SW480 (cell line): ENCODE measurements at regions not wholly inside any gene's neighbourhood (a gene's known extent, or its start where the extent isn't known, plus 50 kb on each side); places are given as distances from the start of the nearest gene placed in this dataset.
A peak's percentile ranks its signal among the peaks of the same experiment; 100 is the strongest.
"Not testable (repeated sequence)": the region's sequence is repeated elsewhere in the genome, so short reads cannot be mapped to it uniquely, and the experiment has no call there.

Experiments used
- DNase-seq: peaks from one replicate; pipeline ENCODE4 v3.0.0-alpha.2; 2016; ENCODE audit warnings: low spot score

GRCh38 chr5:36478646-36479317 lies 127.6 kb upstream of the SLC1A3 start:
- DNase-seq, result no peak

DNA sequence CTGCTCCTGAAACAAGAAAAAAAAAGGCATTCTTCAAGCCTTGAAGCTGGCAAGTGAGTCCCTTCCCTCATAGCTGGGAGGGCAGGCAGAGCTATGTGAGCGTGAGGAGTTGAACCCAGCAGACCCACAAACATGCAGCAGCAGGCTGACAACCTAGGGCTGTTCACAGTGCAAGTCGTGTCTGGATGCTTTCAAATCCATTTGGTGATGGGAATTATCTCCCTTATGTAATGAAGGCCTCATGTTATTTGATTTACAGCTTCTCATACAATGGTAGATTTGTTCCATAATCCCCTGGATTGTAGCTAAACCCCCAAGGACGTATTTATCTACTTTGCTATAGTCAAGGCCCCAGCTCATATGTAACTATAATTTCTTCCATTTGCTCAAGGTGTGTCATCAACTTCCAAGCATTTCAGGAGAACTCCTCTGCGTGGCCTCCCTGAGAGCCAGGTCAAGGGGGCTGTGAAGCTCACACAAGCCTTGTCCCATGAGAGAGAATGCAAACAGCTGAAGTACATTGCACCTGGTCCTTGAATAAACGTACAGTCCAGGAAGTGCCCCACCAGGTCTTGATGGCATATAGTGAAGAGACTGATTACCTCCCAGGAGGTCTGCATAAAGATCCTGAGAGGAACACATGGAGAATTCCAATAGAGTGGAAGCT lies 124.8 kb upstream of the SLC1A3 start:
- no peak for DNase-seq

- DNase-seq, result no peak
Observed at GRCh38 chr5:36482812-36483211, 123.6 kb upstream of the SLC1A3 start.

DNA sequence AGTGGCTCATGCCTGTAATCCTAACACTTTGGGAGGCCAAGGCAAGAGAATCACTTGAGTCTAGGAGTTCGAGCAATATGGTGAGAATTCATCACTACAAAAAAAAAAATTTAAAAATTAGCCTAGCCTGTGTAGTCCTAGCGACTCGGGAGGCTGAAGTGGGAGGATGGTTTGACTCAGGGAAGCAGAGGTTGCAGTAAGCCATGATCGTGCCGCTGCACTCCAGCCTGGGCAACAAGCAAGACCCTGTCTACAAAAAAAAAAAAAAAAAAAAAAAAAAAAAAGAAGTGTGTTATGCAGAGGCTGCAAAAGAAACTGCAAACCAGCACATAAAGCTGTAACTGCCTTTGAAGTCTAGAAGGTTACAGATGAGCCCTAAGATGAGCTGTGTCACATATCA lies 116.9 kb upstream of the SLC1A3 start:
- no peak for DNase-seq

DNA sequence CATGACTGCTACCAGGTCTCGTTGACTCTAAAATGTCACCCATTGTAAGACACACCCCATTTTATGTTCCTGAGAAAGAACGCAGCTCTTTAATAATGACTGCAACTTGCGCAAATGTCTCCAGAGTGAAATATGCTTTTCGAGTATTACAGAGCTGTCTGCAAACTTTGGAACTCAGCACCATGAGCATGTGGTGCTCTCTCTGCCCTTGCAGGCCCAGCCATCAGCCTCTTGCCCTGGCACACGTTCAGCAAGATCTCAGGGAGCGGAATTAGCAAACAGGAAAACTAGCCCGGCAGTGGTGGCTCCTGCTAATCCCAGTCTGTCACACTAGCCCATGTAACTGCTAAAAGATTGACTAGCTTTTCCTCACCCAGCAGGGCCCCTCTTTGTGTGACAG lies 114.5 kb upstream of the SLC1A3 start:
- DNase-seq, result no peak

DNA sequence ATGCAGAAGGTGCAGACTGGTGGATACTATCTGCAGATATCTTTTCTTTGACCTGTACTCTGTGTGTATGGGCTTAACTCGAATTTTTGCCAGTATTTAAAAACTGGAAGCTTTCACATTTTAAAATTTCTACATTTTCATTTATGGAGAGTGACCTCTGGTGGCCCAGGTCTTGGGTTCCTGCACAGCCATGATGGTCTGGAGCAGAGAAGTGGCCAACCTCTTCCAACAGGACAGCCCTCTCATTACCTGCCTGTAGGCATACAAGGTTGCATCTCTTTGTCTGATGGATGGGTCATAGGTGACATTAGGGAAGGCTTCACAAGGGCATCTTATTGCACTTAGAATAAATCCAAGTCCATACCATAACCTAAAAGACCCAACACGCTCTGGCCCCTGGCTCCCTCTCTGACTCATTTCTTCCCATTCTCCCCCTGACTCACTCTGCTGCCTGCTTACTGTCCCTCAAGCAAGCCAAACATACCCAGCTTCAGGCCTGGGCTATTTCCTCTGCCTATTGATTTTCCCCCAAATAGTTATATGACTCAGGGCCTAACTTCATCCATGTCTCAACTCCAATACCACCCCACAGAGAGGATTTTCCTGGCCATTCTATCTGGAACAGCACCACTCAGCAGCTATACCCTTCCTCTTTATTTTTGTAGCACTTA lies 113.3 kb upstream of the SLC1A3 start:
- no peak for DNase-seq

DNA sequence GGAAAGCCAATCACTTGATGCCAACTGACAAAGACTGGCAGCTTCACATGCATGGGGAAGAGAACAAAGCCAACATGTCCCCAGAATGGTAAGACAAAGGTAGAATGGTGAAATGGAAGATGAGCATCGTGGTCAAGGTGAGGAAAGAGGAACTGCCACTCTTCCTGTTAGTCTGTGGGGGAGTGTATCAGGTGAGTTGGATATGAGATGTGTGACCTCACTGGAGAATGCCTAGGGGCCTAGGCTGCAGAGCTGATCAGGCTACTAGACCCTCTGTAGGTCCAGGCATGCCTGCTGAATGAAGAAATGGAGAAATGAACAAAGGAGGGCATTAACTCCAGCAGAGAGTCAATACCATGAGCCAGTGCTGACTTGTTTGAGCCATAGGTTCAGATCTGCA lies 112.4 kb upstream of the SLC1A3 start:
- DNase-seq, result no peak

- peak; percentile 14 for DNase-seq
Observed at GRCh38 chr5:36494841-36495601, 111.4 kb upstream of the SLC1A3 start.

- no peak for DNase-seq
Observed at GRCh38 chr5:36495611-36496010, 110.8 kb upstream of the SLC1A3 start.

DNA sequence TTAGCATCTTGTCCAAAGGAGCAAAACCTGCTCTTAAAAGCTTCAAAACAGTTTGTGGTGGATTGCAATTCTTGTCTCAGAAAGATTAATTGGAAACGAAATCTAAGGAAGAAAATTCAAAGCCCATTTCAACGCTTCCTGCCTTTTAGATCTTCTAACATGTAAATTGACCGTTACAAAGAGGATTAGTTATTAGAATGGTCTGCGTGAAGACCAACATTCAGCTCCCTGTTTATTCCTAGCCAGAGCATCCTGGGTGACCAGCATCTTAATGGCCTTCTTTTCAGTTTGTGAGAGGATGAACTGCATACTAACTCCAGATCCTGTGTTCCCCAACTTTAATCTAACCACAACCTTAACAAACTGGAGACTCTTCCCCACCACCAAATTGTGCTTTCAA lies 109.9 kb upstream of the SLC1A3 start:
- no peak for DNase-seq

- peak; percentile 73 for DNase-seq
Observed at GRCh38 chr5:36502608-36503007, 103.8 kb upstream of the SLC1A3 start.

DNA sequence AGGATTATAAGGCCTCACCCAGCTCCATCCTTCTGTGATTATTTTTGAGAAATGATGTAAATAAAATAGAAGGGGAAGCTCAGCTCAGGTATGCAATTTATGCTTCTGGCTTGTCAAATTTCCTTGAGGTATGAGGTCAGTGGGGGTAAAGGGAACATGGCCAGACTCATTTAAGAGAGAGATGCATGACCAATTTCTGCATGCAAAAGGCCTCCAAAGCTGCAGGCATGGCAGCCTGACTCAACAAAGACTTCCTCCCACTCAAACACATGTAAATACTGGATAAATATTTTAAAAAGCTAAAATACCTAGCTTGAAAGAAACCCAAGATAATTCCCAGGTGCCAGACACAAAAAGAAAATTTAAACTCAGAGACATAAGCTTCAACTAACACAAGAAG lies 101.4 kb upstream of the SLC1A3 start:
- no peak for DNase-seq

GRCh38 chr5:36507332-36507952 lies 99.0 kb upstream of the SLC1A3 start:
- peak; percentile 52 for DNase-seq

DNA sequence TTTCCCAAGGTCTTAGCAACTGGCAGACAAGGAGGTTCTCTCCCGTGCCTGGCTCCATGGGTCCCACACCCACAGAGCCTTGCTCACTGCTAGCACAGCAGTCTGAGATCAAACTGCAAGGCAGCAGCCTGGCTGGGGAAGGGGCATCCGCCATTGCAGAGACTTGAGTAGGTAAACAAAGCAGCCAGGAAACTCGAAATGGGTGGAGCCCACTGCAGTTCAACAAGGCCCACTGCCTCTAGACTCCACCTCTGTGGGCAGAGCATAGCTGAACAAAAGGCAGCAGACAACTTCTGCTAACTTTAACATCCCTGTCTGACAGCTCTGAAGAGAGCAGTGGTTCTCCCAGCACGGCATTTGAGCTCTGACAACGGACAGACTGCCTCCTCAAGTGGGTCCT lies 98.1 kb upstream of the SLC1A3 start:
- DNase-seq, result not testable (repeated sequence)

- DNase-seq, result not testable (repeated sequence)
Observed at GRCh38 chr5:36513647-36514046, 92.8 kb upstream of the SLC1A3 start.

DNA sequence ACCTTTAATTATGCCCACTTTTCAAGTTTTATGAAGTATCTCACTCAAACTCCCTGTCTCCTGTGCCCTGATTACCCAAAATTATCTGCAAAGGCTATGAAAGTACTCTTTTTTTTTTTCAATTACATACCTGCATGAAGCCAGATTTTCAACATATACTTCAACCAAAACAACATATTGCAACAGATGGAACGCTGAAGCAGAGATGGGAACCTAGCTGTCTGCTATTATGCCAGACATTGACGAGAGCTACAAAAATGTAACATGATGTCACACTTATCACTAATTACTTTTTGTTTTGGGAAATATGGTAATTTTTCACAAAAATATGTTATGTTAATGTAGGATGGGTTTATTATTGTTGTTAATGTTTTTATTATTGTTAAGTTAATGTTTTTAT lies 86.5 kb upstream of the SLC1A3 start:
- DNase-seq, result no peak

DNA sequence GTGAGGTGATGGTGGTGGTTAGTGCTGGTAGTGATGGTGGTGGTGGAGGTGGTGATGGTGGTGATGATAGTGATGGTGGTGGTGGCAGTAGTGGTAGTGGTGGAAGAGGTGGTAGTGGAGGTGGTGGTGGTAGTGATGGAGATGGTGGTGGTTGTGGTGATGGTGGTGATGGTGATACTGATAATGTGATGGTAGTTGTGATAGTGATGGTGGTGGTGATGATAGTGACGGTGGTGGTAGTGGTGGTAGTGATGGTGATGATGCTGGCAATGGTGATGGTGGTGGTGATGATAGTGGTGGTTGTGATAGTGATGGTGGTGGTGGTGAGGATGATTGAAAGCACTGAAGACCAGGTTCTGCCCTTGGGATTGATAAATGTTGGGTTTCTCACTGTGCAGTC lies 85.2 kb upstream of the SLC1A3 start:
- DNase-seq, result no peak

DNA sequence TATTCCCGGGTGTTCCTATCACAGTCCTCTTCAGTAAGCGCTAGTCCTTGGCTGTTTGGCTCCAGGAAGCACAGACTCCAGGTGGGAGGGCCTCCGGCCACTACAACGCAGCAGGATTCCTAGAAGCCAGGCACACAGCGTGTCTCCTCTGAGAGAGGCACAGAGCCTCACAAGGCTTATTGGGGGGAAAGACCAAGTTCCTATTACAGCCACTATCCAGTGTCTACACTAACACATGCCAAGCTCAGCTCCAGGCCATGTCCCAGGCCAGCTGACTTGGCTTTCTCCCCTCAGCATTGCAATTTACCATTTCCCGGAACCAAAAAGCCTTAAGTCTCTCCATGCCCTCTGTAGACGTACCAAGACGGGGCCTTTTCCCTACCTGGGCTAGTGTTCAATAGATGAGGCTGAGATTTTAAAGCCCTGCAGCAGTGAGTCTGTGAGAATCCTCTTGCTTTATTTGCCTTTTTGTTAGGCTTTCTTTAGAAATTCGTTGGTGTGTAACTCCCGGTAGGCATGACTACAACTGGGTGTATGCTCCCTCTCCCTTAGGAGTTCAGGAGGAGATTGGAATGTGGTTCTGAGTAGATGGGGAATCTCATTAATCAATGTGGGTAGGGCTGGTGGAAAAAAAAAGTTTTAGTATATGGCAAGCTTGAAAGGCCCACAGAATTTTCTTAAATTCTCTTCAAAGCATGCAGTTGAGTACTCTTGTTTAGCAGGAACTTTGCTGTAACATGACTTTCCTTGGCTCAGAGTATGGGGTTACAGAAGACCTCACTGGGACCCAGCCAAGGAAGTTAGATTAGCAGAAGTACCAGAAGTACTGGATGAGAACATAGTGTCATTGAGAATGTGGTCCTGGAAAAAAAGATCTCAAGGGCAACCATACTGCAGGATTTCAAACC lies 84.3 kb upstream of the SLC1A3 start:
- no peak for DNase-seq

DNA sequence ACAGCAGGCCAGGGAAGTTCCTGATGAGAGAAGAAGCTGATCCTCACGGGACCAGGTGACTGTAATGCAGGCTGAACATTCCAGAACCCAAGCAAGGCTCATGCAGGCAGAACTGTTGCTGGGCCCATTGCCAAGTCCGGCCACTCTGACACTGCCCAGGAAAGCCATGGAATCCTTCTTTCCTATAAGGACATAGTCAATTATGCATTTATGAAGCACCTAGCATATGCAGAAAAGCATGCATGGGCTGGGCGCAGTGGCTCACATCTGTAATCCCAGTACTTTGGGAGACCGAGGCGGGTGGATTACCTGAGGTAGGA lies 83.7 kb upstream of the SLC1A3 start:
- DNase-seq, result no peak

DNA sequence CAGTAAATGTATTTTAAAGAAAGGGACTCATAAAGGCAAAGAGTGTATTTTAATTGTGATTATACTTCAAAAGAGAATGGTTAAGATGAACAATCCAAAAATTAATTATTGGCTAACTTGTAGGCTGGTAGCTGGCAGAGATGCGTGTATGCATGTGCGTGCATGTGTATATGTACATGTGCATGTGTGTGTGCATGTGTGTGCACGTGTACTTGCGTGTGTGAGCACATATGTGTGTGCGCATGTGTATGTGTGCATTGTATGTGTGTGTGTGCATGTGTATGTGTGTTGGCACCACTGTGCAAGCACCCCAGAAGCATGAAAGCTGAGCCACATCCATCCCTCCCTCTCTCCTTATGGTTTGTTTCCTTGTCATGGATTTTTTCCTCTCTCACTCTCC lies 83.0 kb upstream of the SLC1A3 start:
- no peak for DNase-seq

DNA sequence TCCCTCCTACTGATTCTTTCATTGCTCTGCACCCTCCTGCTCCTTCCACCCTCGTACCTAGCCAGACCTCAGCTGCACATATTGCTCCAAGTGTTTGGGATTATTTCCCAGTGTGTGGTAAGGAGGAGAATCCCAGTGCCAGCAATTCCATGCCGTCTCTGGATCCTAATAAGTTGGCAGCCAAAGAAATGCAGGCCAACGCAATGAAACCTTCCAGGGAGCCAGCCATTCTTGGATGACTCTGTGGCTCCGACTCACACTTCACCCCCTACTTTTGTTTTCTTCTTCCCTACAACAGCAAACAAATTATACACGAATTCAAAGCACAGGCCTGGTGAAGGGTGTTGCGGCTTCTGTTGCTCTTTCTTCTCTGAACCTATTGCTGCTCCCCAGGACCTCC lies 82.5 kb upstream of the SLC1A3 start:
- DNase-seq, result no peak
